Gastrocnemius medialis (tissue), 4 donors: ENCODE measurements at regions not wholly inside any gene's neighbourhood (a gene's known extent, or its start where the extent isn't known, plus 50 kb on each side); places are given as distances from the start of the nearest gene placed in this dataset.

Source experiments
- POLR2A ChIP-seq, 2 donors: fragments of 450-650 bp; IDR thresholded peaks; one replicate each; pipeline ENCODE4 v1.6.1; 2017; ENCODE audit warnings: antibody characterized with exemption in 2 of 2, mild to moderate bottlenecking in 2 of 2, moderate library complexity in 2 of 2
- TF ChIP-seq, protein P1 (sequence below), 5 experiments: fragments of 450-650 bp in 3 of 5; fragments of 200-600 bp in 2 of 5; sonication (generic) in 2 of 5; IDR thresholded peaks in 4 of 5; conservative IDR thresholded peaks in 1 of 5; 1 replicate in 4 of 5; 2 replicates in 1 of 5; pipeline ENCODE4 v1.5.1; 2016 to 2019; ENCODE audit warnings: antibody characterized with exemption in 5 of 5, mild to moderate bottlenecking in 3 of 5, moderate library complexity in 3 of 5

DNA sequence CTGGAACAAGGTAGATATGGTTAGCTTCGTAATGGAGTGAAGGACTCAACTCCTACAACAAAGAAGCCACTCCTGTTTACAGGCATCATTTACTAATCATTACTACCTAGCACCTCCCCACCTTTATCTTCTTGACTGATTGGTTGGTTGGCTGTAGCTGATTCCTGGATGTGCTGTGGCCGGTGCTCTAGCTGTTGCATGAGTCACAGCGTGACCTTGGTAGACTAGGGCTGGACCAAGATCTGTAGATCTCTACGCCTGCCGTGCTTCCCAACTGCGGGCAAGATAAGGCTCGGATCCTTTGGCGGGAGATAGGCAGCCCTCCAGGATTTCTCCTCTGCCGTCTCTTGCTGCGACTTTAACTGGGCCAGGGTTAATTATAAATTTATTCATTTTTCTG, 194.3 kb upstream of the SOX11 start:
- TF ChIP-seq, protein P1, sequence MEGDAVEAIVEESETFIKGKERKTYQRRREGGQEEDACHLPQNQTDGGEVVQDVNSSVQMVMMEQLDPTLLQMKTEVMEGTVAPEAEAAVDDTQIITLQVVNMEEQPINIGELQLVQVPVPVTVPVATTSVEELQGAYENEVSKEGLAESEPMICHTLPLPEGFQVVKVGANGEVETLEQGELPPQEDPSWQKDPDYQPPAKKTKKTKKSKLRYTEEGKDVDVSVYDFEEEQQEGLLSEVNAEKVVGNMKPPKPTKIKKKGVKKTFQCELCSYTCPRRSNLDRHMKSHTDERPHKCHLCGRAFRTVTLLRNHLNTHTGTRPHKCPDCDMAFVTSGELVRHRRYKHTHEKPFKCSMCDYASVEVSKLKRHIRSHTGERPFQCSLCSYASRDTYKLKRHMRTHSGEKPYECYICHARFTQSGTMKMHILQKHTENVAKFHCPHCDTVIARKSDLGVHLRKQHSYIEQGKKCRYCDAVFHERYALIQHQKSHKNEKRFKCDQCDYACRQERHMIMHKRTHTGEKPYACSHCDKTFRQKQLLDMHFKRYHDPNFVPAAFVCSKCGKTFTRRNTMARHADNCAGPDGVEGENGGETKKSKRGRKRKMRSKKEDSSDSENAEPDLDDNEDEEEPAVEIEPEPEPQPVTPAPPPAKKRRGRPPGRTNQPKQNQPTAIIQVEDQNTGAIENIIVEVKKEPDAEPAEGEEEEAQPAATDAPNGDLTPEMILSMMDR (IDR thresholded peaks at IDR 0.05 in 4 of 5, conservative IDR thresholded peaks at IDR 0.05 in 1 of 5), result no peak
- no peak for TF ChIP-seq POLR2A (IDR thresholded peaks at IDR 0.05)
